Vagina (tissue), 2 donors: ENCODE measurements at regions not wholly inside any gene's neighbourhood (a gene's known extent, or its start where the extent isn't known, plus 50 kb on each side); places are given as distances from the start of the nearest gene placed in this dataset.

Experiments
- DNase-seq, 2 donors: peaks; one replicate each; pipeline ENCODE4 v3.0.0-alpha.2; 2017; ENCODE audit errors: extremely low spot score in 2 of 2
- H3K27ac ChIP-seq: fragments of 200-600 bp; sonication (generic); one replicate; pipeline ENCODE4 v1.5.1; 2019
- H3K27me3 ChIP-seq: fragments of 200-600 bp; sonication (generic); one replicate; pipeline ENCODE4 v1.5.1; 2019
- H3K36me3 ChIP-seq, 2 donors: fragments of 200-600 bp; sonication (generic); one replicate each; pipeline ENCODE4 v1.5.1; 2017 to 2019
- H3K4me1 ChIP-seq: fragments of 200-600 bp; sonication (generic); one replicate; pipeline ENCODE4 v1.5.1; 2019
- H3K4me3 ChIP-seq, 2 donors: fragments of 200-600 bp; sonication (generic); 1 replicate in 1 of 2; 2 replicates in 1 of 2; pipeline ENCODE4 v1.5.1; 2016 to 2019
- H3K9me3 ChIP-seq: fragments of 200-600 bp; sonication (generic); one replicate; pipeline ENCODE4 v1.5.1; 2019
- POLR2A ChIP-seq, 2 donors: fragments of 450-650 bp; IDR thresholded peaks; one replicate each; pipeline ENCODE4 v1.6.1; 2017; ENCODE audit warnings: antibody characterized with exemption in 2 of 2, mild to moderate bottlenecking in 2 of 2, moderate library complexity in 2 of 2
- POLR2AphosphoS5 ChIP-seq, 2 donors: sonication (generic); formaldehyde crosslinking; IDR thresholded peaks; one replicate each; pipeline ENCODE4 v1.9.0; 2017; ENCODE audit warnings: antibody characterized with exemption in 2 of 2, mild to moderate bottlenecking in 2 of 2, low read depth in 1 of 2; ENCODE audit not compliant: insufficient read depth in 1 of 2
- intact Hi-C: fragments of 100-400 bp; cut with DNase I; formaldehyde crosslinking; loops from one replicate; pipeline ENCODE4 v1.15.1; 2023
- TF ChIP-seq, protein P1 (sequence below), 3 experiments: fragments of 450-650 bp in 2 of 3; fragments of 200-600 bp in 1 of 3; sonication (generic) in 1 of 3; IDR thresholded peaks; one replicate each; pipeline ENCODE4 v1.5.1; 2017 to 2019; ENCODE audit warnings: antibody characterized with exemption in 3 of 3, mild to moderate bottlenecking in 2 of 3, moderate library complexity in 2 of 3

- TF ChIP-seq, protein P1, sequence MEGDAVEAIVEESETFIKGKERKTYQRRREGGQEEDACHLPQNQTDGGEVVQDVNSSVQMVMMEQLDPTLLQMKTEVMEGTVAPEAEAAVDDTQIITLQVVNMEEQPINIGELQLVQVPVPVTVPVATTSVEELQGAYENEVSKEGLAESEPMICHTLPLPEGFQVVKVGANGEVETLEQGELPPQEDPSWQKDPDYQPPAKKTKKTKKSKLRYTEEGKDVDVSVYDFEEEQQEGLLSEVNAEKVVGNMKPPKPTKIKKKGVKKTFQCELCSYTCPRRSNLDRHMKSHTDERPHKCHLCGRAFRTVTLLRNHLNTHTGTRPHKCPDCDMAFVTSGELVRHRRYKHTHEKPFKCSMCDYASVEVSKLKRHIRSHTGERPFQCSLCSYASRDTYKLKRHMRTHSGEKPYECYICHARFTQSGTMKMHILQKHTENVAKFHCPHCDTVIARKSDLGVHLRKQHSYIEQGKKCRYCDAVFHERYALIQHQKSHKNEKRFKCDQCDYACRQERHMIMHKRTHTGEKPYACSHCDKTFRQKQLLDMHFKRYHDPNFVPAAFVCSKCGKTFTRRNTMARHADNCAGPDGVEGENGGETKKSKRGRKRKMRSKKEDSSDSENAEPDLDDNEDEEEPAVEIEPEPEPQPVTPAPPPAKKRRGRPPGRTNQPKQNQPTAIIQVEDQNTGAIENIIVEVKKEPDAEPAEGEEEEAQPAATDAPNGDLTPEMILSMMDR (IDR thresholded peaks at IDR 0.05): no peak
- TF ChIP-seq POLR2AphosphoS5 (IDR thresholded peaks at IDR 0.05; ENCODE audit: insufficient read depth in 1 of 2, low read depth in 1 of 2) (no peak), POLR2A (IDR thresholded peaks at IDR 0.05) (no peak)
- Histone ChIP-seq H3K4me3 (no peak overlapping the region), H3K36me3 (no peaks in the 10 kb centered on the region), H3K4me1 (no peaks in the 10 kb centered on the region), H3K27ac (no peak overlapping the region), H3K9me3 (no peaks in the 10 kb centered on the region), H3K27me3 (no peaks in the 10 kb centered on the region)
- DNase-seq: no peak
- intact Hi-C loops: no loop called here
Observed at GRCh38 chr5:167673942-167674341, 617.5 kb upstream of the WWC1 start.

DNA sequence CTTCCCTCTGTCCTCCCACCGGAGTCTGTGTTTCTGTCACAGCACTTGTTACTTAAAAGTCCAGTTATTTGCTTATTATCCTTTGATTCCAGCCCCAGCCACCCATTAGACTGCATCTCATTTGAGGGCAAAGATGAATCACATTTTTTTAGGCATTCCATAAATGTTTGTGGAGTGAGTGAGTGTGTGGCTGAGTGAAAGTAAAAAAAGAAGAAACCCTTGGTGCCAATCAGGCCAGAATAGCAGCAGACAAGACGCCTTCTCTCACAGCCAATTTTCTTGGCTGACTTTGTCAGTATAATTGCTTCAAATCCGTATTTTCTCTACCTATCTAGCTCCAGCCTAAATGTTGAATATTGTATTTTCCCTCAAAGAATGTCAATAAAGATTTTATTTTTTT is 613.0 kb upstream of the WWC1 start:
- Histone ChIP-seq H3K4me3 (no peak overlapping the region), H3K27ac (no peak overlapping the region), H3K4me1 (no peaks in the 10 kb centered on the region), H3K27me3 (no peaks in the 10 kb centered on the region), H3K36me3 (no peaks in the 10 kb centered on the region), H3K9me3 (no peaks in the 10 kb centered on the region)
- TF ChIP-seq POLR2AphosphoS5 (IDR thresholded peaks at IDR 0.05; ENCODE audit: insufficient read depth in 1 of 2, low read depth in 1 of 2) (no peak), POLR2A (IDR thresholded peaks at IDR 0.05) (no peak)
- TF ChIP-seq, protein P1 (IDR thresholded peaks at IDR 0.05): no peak
- intact Hi-C loops: no loop called here
- DNase-seq: no peak

DNA sequence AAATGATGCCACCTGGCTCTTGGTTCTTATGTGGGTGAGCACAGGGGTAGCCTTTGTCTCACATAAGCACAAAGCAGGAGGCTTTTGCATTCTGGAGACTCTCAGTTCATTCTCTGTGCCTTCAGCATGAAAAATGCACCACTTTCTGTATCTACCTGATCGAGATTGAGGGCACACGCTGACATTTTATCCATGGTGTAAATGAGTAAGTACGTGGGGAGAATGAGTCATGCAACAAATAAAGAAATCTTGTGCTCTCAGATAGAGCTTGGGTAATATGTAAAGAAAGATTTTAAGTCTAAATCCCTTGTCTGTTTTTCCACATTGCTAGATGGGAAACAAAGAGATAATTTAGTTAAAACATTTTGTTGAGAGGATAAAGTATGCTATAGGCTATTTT is 607.2 kb upstream of the WWC1 start:
- TF ChIP-seq POLR2A (IDR thresholded peaks at IDR 0.05): no peak
- TF ChIP-seq, protein P1 (IDR thresholded peaks at IDR 0.05): no peak
- no peak for TF ChIP-seq POLR2AphosphoS5 (IDR thresholded peaks at IDR 0.05; ENCODE audit: insufficient read depth in 1 of 2, low read depth in 1 of 2)
- intact Hi-C loops: no loop called here

DNA sequence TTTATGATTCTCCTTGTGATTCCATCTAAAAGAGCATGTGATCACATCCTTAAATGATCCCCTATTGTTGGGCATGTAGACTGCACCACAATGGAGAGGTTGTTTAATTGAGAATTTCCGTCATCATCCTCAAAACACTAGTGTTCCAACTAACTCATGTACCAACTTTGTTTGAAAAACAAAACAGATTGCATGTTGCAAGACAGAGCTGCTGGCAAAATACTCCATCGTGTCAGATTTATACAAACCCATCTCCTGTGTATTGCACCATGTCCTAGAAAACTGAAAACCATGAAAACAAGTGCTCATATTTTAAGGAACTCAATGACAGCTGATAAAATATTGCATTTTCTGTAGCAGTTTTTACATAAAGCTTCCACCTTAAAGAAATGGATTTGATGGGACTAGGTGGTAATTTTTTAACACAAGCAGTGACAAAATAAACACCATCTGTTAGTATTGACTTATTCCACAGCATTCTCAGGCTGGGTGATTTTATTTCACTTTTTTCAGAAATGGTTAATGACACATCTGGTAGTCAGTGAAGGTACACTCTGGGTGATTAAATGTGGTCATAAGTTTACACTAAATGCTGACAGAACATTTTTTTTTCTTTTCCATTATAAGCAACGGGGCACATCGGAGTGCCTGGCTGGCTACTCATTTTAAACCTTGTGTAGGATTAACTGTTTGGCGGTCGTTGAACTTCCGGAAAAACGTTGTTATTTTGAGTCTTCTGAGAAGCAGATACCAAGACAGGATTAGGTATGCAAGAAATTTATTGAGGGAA is 602.9 kb upstream of the WWC1 start:
- intact Hi-C loops: no loop called here
- Histone ChIP-seq H3K27me3 (no peaks in the 10 kb centered on the region), H3K9me3 (no peaks in the 10 kb centered on the region), H3K4me3 (no peak overlapping the region), H3K27ac (no peak overlapping the region), H3K4me1 (no peaks in the 10 kb centered on the region), H3K36me3 (no peaks in the 10 kb centered on the region)
- TF ChIP-seq POLR2AphosphoS5 (IDR thresholded peaks at IDR 0.05; ENCODE audit: insufficient read depth in 1 of 2, low read depth in 1 of 2): no peak
- no peak for TF ChIP-seq POLR2A (IDR thresholded peaks at IDR 0.05)
- TF ChIP-seq, protein P1 (IDR thresholded peaks at IDR 0.05): no peak
- DNase-seq: no peak

More for the DNA sequence above, 607.2 kb upstream of the WWC1 start:
- Histone ChIP-seq H3K9me3 (no peaks in the 10 kb centered on the region), H3K27ac (no peak overlapping the region), H3K4me3 (no peak overlapping the region), H3K36me3 (no peaks in the 10 kb centered on the region), H3K27me3 (no peaks in the 10 kb centered on the region), H3K4me1 (no peaks in the 10 kb centered on the region)
- no peak for DNase-seq
